GM10847 (cell line): ENCODE measurements at regions not wholly inside any gene's neighbourhood (a gene's known extent, or its start where the extent isn't known, plus 50 kb on each side); places are given as distances from the start of the nearest gene placed in this dataset.

ENCODE experiments used
- POLR2A ChIP-seq: IDR thresholded peaks from 2 replicates; pipeline ENCODE4 v1.6.1; 2011; ENCODE audit not compliant: insufficient read length; ENCODE audit errors: extremely low read depth

DNA sequence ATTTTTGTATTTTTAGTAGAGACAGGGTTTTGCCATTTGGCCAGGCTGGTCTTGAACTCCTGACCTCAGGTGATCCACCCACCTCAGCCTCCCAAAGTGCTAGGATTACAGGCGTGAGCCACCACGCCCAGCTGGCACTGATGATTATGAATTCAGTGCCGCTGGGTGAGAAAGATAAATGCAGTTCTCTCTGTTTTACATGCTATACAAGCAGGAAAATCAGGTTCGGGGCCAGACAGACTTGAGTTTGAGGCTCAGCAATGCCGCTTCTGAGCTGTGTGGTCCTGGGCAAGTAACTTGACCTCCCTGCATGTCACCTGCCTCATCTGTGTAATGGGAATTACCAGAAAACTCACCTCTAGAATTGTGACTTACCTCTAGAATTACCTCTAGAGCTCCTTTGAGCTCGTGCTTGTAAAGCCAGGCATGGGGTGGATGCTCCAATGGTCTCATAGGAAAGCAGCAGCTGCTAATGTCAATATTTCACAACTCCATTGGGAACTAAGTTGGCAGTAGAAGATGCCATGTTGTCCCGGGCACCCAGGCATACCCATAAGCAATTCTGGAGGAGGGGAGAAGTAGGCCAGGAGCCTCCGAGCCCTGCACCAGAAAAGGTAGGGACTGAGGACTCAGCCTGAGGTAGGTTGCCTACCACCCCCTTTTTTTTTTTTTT lies 119.8 kb upstream of the SLC25A33 start:
- TF ChIP-seq POLR2A = no peak

DNA sequence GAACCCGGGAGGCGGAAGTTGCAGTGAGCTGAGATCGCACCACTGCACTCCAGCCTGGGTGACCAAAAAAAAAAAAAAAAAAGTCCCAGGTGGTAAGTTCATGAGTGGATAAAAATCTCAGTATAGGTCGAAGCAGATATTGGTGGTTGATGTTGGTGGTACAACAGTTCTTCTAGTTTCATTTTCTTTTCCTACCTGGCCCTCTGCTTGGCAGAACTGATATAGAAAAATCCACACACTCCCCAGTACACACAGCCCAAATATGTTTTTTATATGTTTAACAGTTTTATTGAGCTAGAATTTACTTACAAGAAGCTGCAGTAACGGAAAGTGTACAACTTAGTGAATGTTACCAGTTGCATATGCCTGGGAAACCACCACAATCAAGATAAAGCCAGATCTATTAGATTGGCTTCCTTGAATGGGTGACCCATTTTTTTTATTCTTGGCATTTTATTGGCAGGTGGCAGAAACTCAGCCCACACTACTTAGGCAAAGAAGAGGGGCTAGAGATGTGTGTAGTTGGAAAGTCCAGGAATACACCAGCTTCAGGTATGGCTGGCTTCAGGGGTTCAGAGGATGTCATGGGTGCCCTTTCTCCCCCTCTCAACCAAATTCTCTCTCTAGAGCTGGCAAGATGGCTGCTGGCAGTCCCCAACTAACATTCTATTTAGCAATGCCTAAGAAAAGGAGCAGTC lies 118.3 kb upstream of the SLC25A33 start:
- no peak for TF ChIP-seq POLR2A

DNA sequence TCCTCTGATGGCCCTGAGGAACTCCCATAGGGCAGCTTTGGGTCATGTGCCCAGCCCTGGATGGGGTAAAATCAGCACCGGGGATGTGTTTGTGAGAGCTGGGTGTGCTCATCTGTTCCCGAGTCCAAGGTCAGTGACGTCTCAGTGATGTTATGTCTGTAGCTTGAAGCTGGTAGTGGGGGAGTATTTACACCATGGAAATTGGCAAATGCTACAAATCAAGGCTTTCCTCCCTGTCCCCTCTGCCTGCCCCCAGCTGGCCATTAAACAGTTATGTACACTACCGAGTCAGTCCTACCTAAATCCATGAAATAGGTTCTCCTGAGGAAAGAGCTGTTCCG lies 117.8 kb upstream of the SLC25A33 start:
- TF ChIP-seq POLR2A = no peak

DNA sequence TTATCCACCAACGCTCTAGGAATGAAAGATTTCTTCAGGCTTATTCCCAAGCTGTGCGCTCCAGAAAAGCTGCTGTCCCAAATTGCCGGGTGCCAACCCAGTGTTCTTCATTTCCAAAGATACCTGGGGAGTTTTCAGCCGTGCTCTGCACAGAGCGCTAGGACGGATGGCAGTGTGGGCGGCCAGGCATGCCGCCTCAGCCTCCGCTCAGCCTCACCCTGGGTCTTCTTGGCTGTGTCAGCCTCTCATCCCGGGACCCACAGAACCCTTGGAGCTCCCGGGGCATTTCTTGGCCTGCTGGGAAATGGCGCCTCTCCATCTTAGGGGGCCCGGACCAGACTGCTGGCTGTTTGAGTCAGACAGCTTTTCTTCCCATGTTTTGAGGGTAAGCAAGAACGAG lies 116.9 kb upstream of the SLC25A33 start:
- no peak for TF ChIP-seq POLR2A

DNA sequence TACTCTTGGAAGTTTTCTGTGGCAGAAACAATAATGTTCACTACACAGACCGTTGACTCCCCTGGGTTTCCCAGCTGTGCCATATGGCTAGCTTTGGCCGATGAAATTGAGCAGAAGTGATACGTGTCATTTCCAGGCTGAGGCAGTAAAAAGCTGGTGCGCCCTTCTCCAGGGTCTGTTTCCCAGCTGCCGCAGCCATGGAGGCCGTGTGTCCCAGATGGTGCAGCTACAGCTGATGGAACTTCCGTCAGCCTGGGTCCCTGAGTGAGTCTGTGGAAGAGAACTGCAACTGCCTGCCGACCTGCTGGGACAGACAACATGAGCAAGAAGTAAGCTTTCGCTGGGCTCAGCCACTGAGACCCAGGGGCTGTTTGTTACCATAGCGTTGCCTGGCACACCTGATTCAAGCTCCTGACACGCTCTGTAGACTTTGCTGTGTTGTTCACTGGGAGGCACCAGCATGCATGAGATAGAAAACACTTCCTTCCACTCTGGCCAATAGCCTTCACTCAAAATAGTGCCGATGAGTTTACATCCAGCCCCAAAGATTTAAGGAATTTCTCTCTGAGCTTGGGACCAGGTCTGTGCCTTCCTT lies 116.3 kb upstream of the SLC25A33 start:
- no peak for TF ChIP-seq POLR2A

DNA sequence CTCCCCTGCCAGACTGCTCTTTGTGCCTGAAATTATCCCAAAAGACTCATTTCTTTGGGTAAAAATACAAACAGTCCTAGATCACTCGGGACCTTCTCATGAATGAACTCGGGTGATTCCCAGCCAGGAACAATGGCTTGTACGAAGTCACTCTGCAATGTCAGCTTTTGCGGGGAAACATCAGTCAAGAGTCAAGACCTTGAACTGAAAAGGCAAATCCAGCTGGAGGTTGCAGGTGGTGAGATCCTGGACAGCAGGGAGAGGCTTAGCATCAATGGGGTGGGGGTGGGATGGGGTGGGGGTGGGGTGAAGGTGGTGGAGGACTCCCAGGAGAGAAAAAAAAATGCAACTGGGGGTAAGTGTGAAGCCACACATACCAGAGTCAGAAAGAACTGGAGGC lies 115.0 kb upstream of the SLC25A33 start:
- no peak for TF ChIP-seq POLR2A

DNA sequence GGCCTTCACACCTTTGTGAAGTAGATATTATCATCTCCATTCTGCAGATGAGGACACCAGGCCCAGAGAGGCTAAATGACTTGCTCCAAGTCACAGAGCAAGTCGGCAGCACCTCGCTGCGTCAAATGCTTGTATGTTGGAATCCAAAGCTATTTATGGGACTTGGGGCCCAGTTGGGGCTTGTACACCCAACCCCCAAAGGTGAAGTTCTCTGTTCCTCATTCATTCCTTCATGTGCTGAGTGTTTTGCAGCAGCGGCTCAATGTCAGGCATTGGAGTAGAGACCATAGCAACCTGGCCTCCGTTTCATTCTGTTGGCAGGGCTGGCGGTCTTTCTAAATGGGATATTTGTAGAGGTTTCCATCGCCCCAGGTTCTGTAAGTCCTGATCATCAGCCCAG lies 113.4 kb upstream of the SLC25A33 start:
- no peak for TF ChIP-seq POLR2A

DNA sequence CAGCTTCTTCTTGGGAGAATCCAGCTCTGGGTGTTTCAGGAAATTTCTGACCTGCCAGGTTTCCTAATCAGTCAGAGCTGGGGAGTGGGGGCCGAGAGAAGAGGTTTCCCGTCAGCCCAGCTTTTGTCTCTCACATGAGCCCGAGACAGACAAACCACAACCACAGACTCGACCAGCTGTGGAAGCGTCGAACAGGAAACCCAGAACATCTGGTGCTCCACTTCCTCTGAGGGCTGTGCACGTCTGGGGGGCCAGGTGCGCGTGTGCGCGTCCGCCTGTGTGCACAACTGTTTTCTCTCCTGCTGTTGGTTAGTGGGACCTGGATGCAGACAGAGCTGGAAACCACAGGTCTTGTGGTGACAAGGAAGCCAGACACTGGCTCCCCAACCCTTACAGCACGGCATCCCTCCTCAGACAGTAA lies 113.0 kb upstream of the SLC25A33 start:
- no peak for TF ChIP-seq POLR2A

DNA sequence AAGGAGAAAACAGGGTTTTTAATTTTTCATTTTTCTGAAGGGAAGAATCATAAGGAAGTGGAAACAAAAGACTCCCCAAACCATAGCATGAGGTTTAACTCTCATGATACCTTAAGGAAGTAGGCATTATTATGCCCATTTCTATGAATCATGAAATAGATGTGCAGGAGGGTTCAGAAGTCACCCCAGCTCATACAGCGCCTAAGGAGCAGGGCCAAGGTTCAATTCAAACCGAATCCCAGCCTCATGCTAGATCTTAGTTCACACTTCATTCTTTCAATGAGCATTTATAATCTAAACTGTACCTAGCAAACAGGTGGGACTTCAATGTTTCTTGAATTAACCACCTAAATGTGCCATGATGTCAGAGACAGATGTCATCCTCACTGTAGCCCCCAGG lies 111.9 kb upstream of the SLC25A33 start:
- no peak for TF ChIP-seq POLR2A

DNA sequence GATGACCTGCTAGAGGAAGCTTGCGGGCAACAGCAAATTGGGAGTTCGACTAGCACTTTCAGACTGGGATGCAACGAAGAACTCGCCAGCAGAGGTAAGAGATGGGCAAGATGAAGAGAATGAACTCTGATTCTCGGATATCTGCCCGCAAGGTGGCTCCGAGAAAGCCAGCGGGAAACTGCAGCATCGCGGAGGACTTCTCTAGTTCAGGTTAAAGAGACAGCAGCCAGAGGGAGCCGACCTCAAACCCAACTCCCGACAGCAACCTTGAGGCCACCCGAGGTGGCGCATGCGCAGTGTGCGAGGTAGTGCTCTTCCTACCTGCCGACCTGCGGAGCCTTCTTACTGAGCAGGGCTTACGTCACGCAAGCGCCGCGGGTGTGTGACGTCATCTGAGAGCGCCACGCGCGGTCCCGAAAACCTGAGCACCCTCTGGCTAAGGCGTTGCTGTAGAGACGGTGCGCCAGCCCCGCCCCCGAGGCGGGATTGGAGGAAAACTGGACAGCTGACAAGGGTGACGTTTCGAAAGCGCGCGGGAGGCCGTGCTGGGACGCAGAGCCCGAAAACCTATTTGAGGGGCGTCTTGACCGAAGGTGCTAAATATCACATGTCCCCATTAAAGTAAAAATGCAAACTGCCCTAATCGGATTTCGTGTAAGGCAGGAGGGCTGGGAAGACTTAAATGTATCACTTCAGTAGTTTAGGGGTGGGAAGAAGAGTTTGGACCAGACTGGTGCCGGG lies 110.5 kb upstream of the SLC25A33 start:
- peak; percentile 50 for TF ChIP-seq POLR2A

DNA sequence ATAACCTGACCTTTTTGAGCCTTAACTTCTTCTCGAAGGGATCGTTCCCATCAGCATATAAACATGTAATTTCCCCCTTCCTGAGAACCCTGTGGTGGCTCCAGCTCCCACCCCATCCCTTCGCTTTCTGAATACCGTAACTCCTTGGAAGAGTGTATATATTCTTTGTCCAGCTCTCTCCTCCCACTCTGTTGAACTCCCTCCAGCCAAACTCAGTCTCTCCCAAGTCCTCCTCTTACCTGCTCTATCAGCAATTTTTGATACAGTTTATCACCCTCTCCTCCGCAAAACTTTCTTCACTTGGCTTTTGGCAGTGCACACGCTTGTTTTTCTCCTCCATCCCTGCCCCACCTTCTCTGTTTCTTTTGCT lies 109.9 kb upstream of the SLC25A33 start:
- TF ChIP-seq POLR2A = no peak

DNA sequence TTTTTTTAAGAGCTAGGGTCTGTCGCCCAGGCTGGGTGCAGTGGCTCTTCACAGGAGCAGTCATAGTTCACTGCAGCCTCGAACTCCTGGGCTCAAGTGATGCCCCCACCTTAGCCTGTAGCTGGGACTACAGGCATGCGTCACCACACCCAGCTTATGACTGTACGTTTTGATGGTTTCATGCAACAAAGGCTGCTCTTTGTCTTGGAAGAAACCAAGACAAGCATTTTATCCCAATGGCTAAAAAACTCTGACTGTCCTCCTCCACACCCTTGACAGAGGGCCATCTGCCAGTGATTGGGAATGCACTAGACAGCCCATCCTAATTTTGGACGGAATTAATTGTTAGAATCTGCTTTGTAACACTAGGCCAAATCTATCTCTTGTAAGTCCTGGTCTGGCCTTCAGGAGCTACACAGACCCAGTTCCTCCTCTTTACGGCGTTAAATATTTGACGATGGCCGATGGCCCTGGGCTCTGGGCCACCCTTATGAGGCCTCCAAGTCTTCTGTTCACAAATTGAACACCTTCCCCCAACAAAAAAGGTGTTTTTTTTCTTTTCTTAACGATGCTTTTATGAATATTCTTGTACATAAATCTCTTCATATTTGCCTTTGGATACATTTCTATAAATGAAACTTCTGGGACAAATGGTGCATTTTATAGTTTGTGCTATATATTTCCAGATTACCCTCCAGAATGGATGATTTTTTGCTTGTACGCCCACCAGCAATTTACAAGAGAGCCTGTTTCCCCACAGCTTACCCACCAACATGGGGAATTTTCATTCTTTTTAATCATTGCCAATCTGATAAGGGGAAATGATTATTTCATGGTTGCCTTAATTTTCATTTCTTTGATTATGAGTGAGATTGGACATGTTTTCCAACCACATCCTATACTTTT lies 104.8 kb upstream of the SLC25A33 start:
- TF ChIP-seq POLR2A = no peak

DNA sequence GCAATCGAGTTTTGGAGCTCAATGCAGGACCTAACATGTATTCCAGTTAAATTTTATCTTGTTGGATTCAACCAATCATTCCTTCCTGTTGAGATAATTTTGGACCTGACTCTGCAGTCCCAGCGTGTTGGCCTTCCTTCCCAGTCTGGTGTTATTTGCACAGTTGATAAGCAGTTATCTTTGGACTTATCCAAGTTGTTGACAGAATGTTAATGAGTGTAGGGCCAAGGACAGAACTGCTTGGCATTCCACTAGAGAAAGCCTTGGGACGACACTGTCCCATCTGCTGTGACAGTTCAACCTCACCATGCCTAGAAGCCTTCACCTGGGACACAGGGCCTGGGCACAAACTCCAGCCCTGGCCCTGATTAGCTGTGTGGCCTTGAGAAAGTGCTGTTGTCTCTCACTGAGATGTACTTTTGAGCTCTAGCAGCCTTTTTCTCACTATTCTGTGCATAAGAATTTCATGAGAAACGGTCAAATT lies 104.1 kb upstream of the SLC25A33 start:
- TF ChIP-seq POLR2A = no peak

DNA sequence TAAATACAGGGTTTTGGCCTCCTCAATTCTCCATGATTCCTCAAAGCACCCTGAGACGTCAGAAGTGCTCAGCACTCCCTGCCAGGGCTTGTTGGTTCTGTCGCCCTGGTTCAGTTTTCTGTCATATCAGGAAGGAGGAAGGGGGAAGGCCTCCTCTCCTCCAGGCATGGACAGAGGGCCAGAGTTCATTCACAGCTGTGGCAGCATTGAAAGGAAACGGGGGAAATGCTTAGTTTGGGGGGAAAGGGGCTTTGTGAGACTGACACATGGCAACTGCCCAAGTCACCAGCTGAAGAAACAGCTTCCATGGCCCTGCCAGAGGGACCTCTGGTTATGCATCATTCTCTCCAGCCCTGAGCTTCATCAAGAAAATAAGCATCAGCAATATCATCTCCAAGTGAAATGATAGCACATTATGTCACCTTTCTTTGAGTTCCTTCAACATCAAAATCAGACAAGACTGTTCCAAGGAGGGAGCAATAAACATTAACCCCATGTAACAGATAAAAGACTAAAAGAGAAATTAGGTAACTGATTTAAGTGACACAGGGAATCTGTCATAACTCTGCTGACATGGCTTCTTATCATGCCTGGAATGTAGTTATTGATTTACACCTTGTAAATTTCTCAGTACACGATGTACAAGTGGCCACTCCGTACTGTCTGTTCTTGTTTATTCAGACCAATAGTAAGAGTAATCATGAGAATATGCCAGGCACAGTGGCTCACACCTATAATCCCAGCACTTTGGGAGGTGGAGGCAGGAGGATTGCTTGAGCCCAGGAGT lies 103.2 kb upstream of the SLC25A33 start:
- TF ChIP-seq POLR2A = no peak
